H1 (cell line): ENCODE measurements at regions not wholly inside any gene's neighbourhood (a gene's known extent, or its start where the extent isn't known, plus 50 kb on each side); places are given as distances from the start of the nearest gene placed in this dataset.

ENCODE experiments used
- EZH2 ChIP-seq: fragments of 200-600 bp; sonication (generic); IDR thresholded peaks from 2 replicates; pipeline ENCODE4 v1.7.1; 2012; ENCODE audit warnings: low read depth, mild to moderate bottlenecking, moderate library complexity, low read length, inconsistent platforms; ENCODE audit not compliant: severe bottlenecking
- USF2 ChIP-seq: IDR thresholded peaks from 2 replicates; pipeline ENCODE4 v1.6.1; 2011; ENCODE audit warnings: low read length, improper control_type of control experiment

- no peak for TF ChIP-seq USF2
- no peak for TF ChIP-seq EZH2
Measured at GRCh38 chr4:92045718-92046117, 258.0 kb upstream of the GRID2 start (continued).
